SJCRH30 (cell line): ENCODE measurements at regions not wholly inside any gene's neighbourhood (a gene's known extent, or its start where the extent isn't known, plus 50 kb on each side); places are given as distances from the start of the nearest gene placed in this dataset.

Experiments used
- DNase-seq, 2 experiments: peaks; one replicate each; pipeline ENCODE4 v3.0.0-alpha.2; 2015 to 2020
- H3K27ac ChIP-seq: fragments of 250-450 bp; sonication (Bioruptor Pico); 2 replicates; pipeline ENCODE4 v1.5.1; 2020; ENCODE audit warnings: mild to moderate bottlenecking, moderate library complexity
- H3K27me3 ChIP-seq: fragments of 250-450 bp; sonication (Bioruptor Pico); 2 replicates; pipeline ENCODE4 v1.5.1; 2020; ENCODE audit warnings: mild to moderate bottlenecking, moderate library complexity
- H3K36me3 ChIP-seq: fragments of 250-450 bp; sonication (Bioruptor Pico); 2 replicates; pipeline ENCODE4 v1.5.1; 2020; ENCODE audit warnings: mild to moderate bottlenecking, moderate library complexity
- H3K4me1 ChIP-seq: fragments of 250-450 bp; sonication (Bioruptor Pico); 2 replicates; pipeline ENCODE4 v1.5.1; 2020; ENCODE audit warnings: mild to moderate bottlenecking, moderate library complexity
- H3K4me3 ChIP-seq: fragments of 250-450 bp; sonication (Bioruptor Pico); 2 replicates; pipeline ENCODE4 v1.5.1; 2020; ENCODE audit warnings: mild to moderate bottlenecking, moderate library complexity
- H3K9me3 ChIP-seq: fragments of 250-450 bp; sonication (Bioruptor Pico); replicated peaks from 2 replicates; pipeline ENCODE4 v1.5.1; 2020; ENCODE audit warnings: mild to moderate bottlenecking, moderate library complexity

DNA sequence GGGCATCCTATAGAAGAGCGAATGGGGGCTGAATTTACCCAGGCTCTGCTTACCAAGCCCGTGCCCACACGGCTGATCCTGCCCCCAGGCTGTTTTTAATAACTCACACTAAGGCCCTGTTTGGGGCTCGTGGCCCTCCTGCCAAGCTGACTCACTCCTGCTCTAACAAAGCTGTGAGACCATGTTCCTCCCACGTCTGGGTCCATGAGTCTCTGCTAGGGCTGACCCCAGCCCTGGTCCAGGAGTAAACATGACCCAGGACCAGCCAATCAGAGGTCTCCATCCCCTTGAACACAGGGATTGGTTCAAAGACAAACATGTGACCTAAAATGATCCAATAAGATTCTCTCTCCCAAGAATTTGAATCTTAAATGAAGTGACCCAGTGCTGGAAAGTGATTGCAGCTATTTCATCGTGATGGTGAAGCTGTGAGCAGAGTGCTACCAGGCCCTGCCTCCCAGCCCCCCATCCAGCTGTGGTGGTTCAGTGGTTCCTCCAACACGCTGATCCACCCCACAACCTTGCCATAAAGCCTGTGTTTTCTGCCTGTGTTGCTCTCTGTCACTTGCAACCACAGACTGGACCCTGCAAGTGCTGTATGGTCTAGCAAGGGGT is 57.2 kb downstream of the C16orf82 start:
- DNase-seq: peak in 1 of 2 experiments; percentile 9
- Histone ChIP-seq H3K27me3 (no peaks in the 10 kb centered on the region), H3K4me1 (no peaks in the 10 kb centered on the region), H3K9me3 (no peaks in the 10 kb centered on the region; the same call in 1 of the 2 replicates), H3K36me3 (no peaks in the 10 kb centered on the region), H3K4me3 (no peak overlapping the region), H3K27ac (no peak overlapping the region)

DNA sequence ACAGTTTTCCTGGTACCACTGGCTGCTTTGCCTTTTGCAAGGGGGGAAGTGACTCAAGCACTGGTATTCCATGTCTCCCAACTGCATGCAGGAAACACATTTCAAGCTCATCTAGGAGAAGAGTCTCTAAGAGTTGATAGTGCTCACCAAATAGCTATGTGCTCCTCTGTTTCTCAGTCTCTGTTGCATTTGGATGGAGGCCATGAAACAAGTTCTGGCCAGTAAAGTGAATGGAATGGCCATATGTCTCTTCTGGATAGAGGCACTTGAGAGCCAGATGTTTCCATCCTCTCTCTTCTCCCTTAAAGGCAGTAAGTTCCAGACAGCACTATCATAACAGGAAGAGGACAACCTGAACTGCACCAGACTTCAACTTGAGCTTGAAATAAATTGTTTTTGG is 60.6 kb downstream of the C16orf82 start:
- DNase-seq: no peak
- no peaks in the 10 kb centered on the region; the same call in 1 of the 2 replicates for H3K9me3 ChIP-seq
- H3K4me3 ChIP-seq: no peak overlapping the region
- no peaks in the 10 kb centered on the region for H3K4me1 ChIP-seq
- no peaks in the 10 kb centered on the region for H3K36me3 ChIP-seq
- H3K27ac ChIP-seq: no peak overlapping the region
- H3K27me3 ChIP-seq: no peaks in the 10 kb centered on the region

DNA sequence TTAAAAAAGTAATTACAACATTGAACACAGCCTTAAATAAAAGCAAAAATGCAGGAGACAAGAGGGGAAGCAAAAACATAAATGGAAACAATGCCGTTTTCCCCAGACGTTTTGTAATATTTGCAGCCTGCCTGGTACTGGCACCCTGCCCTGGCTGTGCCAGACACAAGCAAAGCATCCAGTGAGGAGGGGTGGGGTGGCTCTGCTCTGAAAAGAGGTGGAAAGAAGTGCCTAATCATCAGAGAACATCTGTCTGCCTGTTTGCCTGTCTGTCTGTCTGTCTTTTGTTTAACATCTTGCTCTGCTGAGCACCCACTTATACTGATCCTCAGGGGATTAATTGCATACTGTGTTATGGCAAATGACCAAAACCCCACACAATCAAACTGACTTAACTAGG is 62.7 kb downstream of the C16orf82 start:
- Histone ChIP-seq H3K9me3 (no peaks in the 10 kb centered on the region; the same call in 1 of the 2 replicates), H3K4me1 (no peaks in the 10 kb centered on the region), H3K27me3 (no peaks in the 10 kb centered on the region), H3K27ac (no peak overlapping the region), H3K4me3 (no peak overlapping the region), H3K36me3 (no peaks in the 10 kb centered on the region)
- no peak for DNase-seq

DNA sequence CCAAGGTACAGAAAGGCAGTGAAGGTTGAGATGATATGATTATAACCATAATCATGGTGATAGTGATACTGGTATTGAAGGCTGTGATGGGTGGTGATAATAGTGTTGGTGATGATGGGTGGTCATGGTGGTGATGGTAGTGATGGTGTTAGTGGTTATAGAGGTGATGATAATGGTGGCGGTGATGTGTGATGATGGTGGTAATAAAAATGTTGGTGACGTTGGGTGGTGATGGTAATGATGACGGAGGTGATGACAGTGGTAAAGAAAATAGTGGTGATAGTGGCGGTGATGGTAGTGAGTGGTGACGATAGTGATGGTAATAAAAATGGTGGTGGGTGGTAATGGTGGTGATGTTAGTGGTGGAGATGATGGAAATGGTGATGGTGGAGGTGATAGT is 65.1 kb upstream of the KDM8 start:
- Histone ChIP-seq H3K27ac (no peak overlapping the region), H3K36me3 (no peaks in the 10 kb centered on the region), H3K4me1 (no peaks in the 10 kb centered on the region), H3K4me3 (no peak overlapping the region), H3K27me3 (no peaks in the 10 kb centered on the region), H3K9me3 (no peaks in the 10 kb centered on the region)
- DNase-seq: no peak

DNA sequence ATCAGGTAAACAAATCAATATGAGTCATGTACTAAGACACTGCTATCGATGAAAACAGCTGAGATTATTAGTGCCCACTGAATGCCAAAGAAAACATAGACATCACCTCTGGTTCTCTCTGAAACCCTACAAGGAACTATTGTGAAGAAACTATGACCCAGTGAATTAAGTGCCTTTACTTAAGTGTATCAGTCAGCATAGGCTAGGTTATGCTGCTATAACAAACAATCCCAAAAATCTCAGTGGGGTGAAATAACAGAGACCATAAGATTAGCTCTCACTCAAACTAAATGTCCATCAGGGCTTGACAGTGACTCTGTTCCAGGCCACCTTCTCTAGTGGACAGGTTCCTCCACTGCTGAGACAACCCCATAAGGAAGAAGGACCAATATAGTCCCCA is 57.7 kb upstream of the KDM8 start:
- no peaks in the 10 kb centered on the region for H3K36me3 ChIP-seq

DNA sequence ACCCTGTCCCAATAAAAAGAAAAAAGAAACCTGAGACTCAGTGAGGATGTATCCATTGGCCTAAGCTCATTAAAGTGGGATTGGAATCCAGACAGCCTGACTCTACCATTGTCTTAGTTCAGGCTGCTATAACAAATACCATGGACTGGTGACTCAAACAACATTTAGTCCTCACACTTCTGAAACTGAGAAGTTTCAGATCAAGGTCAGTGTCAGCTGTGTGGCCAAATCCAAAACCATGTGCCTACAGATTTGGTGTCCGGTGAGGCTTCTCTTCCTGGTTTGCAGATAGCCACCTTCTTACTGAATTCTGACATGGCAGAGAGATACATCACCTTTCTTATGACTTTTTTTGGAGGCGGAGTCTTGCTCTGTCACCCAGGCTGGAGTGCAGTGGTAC is 53.3 kb upstream of the KDM8 start:
- Histone ChIP-seq H3K9me3 (no peaks in the 10 kb centered on the region), H3K4me3 (no peak overlapping the region), H3K4me1 (no peaks in the 10 kb centered on the region)

More for the DNA sequence above, 57.7 kb upstream of the KDM8 start:
- Histone ChIP-seq H3K4me1 (no peaks in the 10 kb centered on the region), H3K27me3 (no peaks in the 10 kb centered on the region), H3K4me3 (no peak overlapping the region), H3K27ac (no peak overlapping the region), H3K9me3 (no peaks in the 10 kb centered on the region)
- DNase-seq: no peak

DNA sequence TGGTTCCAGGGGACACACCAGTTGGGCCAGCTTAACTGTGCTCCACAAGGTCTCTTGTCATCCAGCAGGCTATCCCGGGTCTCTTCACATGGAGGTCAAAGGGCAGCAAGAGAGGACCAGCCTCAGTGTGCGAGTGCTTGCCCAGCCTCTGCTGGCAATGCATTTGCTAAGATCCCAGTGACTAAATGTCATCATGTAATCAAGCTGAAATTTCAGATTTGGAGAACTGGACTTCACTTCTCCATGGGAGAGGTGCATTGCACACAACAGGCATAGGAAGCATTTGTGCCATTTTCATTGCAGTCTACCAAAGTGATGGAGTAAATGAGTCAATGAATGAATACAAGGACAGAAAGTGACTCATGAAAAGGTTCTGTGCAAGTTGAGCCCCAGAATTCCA is 51.2 kb upstream of the KDM8 start:
- no peak overlapping the region for H3K4me3 ChIP-seq
- H3K27me3 ChIP-seq: no peaks in the 10 kb centered on the region
- no peak for DNase-seq
- no peaks in the 10 kb centered on the region for H3K4me1 ChIP-seq
- H3K36me3 ChIP-seq: no peaks in the 10 kb centered on the region
- no peaks in the 10 kb centered on the region for H3K9me3 ChIP-seq
- H3K27ac ChIP-seq: no peak overlapping the region

More for the DNA sequence above, 53.3 kb upstream of the KDM8 start:
- Histone ChIP-seq H3K27me3 (no peaks in the 10 kb centered on the region), H3K27ac (no peak overlapping the region), H3K36me3 (no peaks in the 10 kb centered on the region)
- DNase-seq: no peak

DNA sequence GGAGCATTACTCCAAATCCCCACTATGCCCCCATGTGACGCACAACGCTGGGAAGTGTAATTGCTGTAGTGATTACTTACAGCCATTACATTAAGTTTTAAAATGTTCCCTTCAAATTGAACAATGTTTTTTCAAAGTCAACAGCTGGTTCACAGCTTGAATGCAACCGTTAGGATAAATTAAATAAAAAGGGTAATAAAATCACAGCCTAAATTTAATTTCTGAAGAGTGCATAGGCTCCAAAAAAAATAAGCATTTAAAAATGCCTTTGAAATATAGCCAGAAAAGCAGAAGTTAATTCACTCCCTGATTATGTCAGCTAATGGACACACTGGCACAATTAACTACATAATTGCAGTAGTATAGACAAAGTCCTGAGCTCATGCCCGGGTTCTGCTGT is 50.5 kb upstream of the KDM8 start:
- no peaks in the 10 kb centered on the region for H3K27me3 ChIP-seq
- no peaks in the 10 kb centered on the region for H3K4me1 ChIP-seq
- no peak overlapping the region for H3K27ac ChIP-seq
- no peaks in the 10 kb centered on the region for H3K9me3 ChIP-seq
- H3K36me3 ChIP-seq: no peaks in the 10 kb centered on the region
- no peak overlapping the region for H3K4me3 ChIP-seq
- DNase-seq: no peak
